Ammon's horn (tissue), 1 donor: ENCODE measurements at regions not wholly inside any gene's neighbourhood (a gene's known extent, or its start where the extent isn't known, plus 50 kb on each side); places are given as distances from the start of the nearest gene placed in this dataset.
"Not testable (repeated sequence)": the region's sequence is repeated elsewhere in the genome, so short reads cannot be mapped to it uniquely, and the experiment has no call there.

Experiments used
- DNase-seq: peaks from one replicate; pipeline ENCODE4 v3.0.0-alpha.2; 2016; ENCODE audit warnings: low spot score

- no peak for DNase-seq
Measured at GRCh38 chrX:52261125-52261462, 76.4 kb downstream of the MAGED4 start.

GRCh38 chrX:52261463-52262194, 76.9 kb downstream of the MAGED4 start:
- peak; percentile 92 for DNase-seq

GRCh38 chrX:52262195-52262546, 77.5 kb downstream of the MAGED4 start:
- no peak for DNase-seq

GRCh38 chrX:52263417-52263816, 78.7 kb downstream of the MAGED4 start:
- no peak for DNase-seq

- no peak for DNase-seq
Measured at GRCh38 chrX:52265713-52266112, 81.0 kb downstream of the MAGED4 start.

- not testable (repeated sequence) for DNase-seq
Measured at GRCh38 chrX:52268502-52268901, 83.8 kb downstream of the MAGED4 start.

GRCh38 chrX:52270453-52271116, 85.9 kb downstream of the MAGED4 start:
- no peak for DNase-seq

GRCh38 chrX:52271206-52271605, 86.5 kb downstream of the MAGED4 start:
- DNase-seq: no peak

GRCh38 chrX:52277666-52278065, 91.2 kb upstream of the XAGE2 start:
- DNase-seq: no peak

GRCh38 chrX:52280812-52281211, 88.0 kb upstream of the XAGE2 start:
- DNase-seq: no peak

- DNase-seq: no peak
Measured at GRCh38 chrX:52284865-52285264, 84.0 kb upstream of the XAGE2 start.

- not testable (repeated sequence) for DNase-seq
Measured at GRCh38 chrX:52298968-52299367, 69.9 kb upstream of the XAGE2 start.

- not testable (repeated sequence) for DNase-seq
Measured at GRCh38 chrX:52308532-52308931, 60.3 kb upstream of the XAGE2 start.
